HepG2 (cell line): ENCODE measurements at regions not wholly inside any gene's neighbourhood (a gene's known extent, or its start where the extent isn't known, plus 50 kb on each side); places are given as distances from the start of the nearest gene placed in this dataset.

Experiments
- AFF4 ChIP-seq: sonication (generic); formaldehyde crosslinking; IDR thresholded peaks from 2 replicates; pipeline ENCODE4 v1.4.0; 2020; ENCODE audit warnings: missing genetic modification reagents
- CEBPB ChIP-seq: IDR thresholded peaks from 2 replicates; pipeline ENCODE4 v1.6.1; 2011; ENCODE audit warnings: low read depth, low read length, improper control_type of control experiment, borderline replicate concordance
- E2F1 ChIP-seq: sonication (generic); formaldehyde crosslinking; IDR thresholded peaks from 2 replicates; pipeline ENCODE4 v1.5.0; 2020; ENCODE audit warnings: missing genetic modification reagents
- TAF1 ChIP-seq: sonication (generic); formaldehyde crosslinking; IDR thresholded peaks from 2 replicates; pipeline ENCODE4 v1.4.0; 2020; ENCODE audit warnings: missing genetic modification reagents
- ZBTB3 ChIP-seq: sonication (generic); formaldehyde crosslinking; IDR thresholded peaks from 2 replicates; pipeline ENCODE4 v1.4.0; 2020; ENCODE audit warnings: low read depth, mild to moderate bottlenecking, moderate library complexity, missing genetic modification reagents, borderline replicate concordance
- ZNF225 ChIP-seq: sonication (generic); formaldehyde crosslinking; IDR thresholded peaks from 2 replicates; pipeline ENCODE4 v1.4.0; 2020; ENCODE audit warnings: mild to moderate bottlenecking, missing genetic modification reagents
- ZZZ3 ChIP-seq: sonication (generic); formaldehyde crosslinking; IDR thresholded peaks from 2 replicates; pipeline ENCODE4 v1.4.0; 2020; ENCODE audit warnings: missing genetic modification reagents, mild to moderate bottlenecking, borderline replicate concordance
- TF ChIP-seq, protein P1 (sequence below): IDR thresholded peaks from 2 replicates; pipeline ENCODE4 v1.6.1; 2012; ENCODE audit warnings: inconsistent platforms

DNA sequence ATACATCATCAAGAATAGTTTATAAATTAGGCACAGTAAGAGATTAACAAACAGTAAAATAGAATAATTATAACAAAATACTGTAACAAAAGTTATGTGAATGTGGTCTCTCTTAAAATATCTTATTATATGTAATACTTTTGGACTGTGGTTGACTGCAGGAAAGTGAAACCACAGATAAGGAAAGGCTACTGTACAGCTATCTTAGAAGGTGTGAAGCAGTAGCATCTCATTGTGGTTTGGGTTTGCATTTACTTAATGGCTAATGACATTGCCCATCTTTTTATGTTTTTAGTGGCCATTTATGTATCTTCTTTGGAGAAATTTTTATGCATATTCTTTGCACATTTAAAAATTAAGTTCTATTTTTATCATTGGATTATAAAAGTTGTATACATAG lies 296.4 kb upstream of the MAGI2 start:
- TF ChIP-seq AFF4 (CRISPR knock-in tag) (no peak), E2F1 (CRISPR knock-in tag) (no peak), TAF1 (no peak), CEBPB (no peak), ZZZ3 (CRISPR knock-in tag) (no peak), ZNF225 (CRISPR knock-in tag) (no peak), ZBTB3 (CRISPR knock-in tag) (no peak)
- TF ChIP-seq, protein P1, sequence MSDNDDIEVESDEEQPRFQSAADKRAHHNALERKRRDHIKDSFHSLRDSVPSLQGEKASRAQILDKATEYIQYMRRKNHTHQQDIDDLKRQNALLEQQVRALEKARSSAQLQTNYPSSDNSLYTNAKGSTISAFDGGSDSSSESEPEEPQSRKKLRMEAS = no peak
